Hepatocyte (in vitro differentiated cells): ENCODE measurements at regions not wholly inside any gene's neighbourhood (a gene's known extent, or its start where the extent isn't known, plus 50 kb on each side); places are given as distances from the start of the nearest gene placed in this dataset.

Experiments
- CTCF ChIP-seq: fragments of 200-600 bp; sonication (generic); IDR thresholded peaks from 2 replicates; pipeline ENCODE4 v1.5.1; 2016; ENCODE audit warnings: antibody characterized with exemption, mild to moderate bottlenecking; ENCODE audit not compliant: poor library complexity
- EZH2 ChIP-seq: fragments of 200-600 bp; sonication (generic); IDR thresholded peaks from 2 replicates; pipeline ENCODE4 v1.6.1; 2016; ENCODE audit warnings: antibody characterized with exemption, mild to moderate bottlenecking, borderline replicate concordance

GRCh38 chr4:157896726-157897125 is 276.1 kb downstream of the GASK1B start:
- TF ChIP-seq CTCF (no peak), EZH2 (no peak)
